ENCODE measurements at regions not wholly inside any gene's neighbourhood (a gene's known extent, or its start where the extent isn't known, plus 50 kb on each side); places are given as distances from the start of the nearest gene placed in this dataset.
"Not testable (repeated sequence)": the region's sequence is repeated elsewhere in the genome, so short reads cannot be mapped to it uniquely, and the experiment has no call there.

DNA sequence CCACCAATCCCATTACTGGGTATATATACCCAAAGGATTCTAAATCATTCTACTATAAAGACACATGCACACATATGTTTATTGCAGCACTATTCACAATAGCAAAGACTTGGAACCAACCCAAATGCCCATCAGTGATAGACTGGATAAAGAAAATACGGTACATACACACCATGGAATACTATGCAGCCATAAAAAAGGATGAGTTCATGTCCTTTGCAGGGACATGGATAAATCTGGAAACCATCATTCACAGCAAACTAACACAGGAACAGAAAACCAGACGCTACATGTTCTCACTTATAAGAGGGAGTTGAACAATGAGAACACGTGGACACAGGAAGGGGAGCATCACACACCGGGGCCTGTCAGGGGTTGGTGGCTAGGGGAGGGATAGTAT is 154.3 kb downstream of the TPBG start:
- TF ChIP-seq CTCF, POLR2A (IDR thresholded peaks at IDR 0.05): not testable (repeated sequence)
